KMS-11 (cell line): ENCODE measurements at regions not wholly inside any gene's neighbourhood (a gene's known extent, or its start where the extent isn't known, plus 50 kb on each side); places are given as distances from the start of the nearest gene placed in this dataset.

Experiments
- H2AFZ ChIP-seq: fragments of 200-600 bp; sonication (generic); 2 replicates; pipeline ENCODE4 v1.6.1; 2016; ENCODE audit warnings: antibody characterized with exemption, mixed run types, low read depth
- H3K27ac ChIP-seq: fragments of 200-600 bp; sonication (generic); 2 replicates; pipeline ENCODE4 v1.6.1; 2016; ENCODE audit warnings: mild to moderate bottlenecking, mixed run types
- H3K27me3 ChIP-seq: fragments of 200-600 bp; sonication (generic); 2 replicates; pipeline ENCODE4 v1.6.1; 2017; ENCODE audit warnings: mild to moderate bottlenecking, low read depth, mixed run types, moderate library complexity; ENCODE audit not compliant: insufficient read depth
- H3K36me3 ChIP-seq: fragments of 200-600 bp; sonication (generic); 2 replicates; pipeline ENCODE4 v1.6.1; 2017; ENCODE audit warnings: mild to moderate bottlenecking, mixed run types; ENCODE audit not compliant: insufficient read depth
- H3K4me1 ChIP-seq: fragments of 200-600 bp; sonication (generic); 2 replicates; pipeline ENCODE4 v1.6.1; 2016; ENCODE audit warnings: mild to moderate bottlenecking, low read depth, mixed run types; ENCODE audit not compliant: poor library complexity, severe bottlenecking
- H3K4me2 ChIP-seq: fragments of 200-600 bp; sonication (generic); 2 replicates; pipeline ENCODE4 v1.7.0; 2016; ENCODE audit warnings: mild to moderate bottlenecking, mixed run types
- H3K4me3 ChIP-seq: fragments of 200-600 bp; sonication (generic); IDR thresholded peaks from 2 replicates; pipeline ENCODE4 v1.6.1; 2017; ENCODE audit warnings: low read depth, low read length, mixed read lengths; ENCODE audit not compliant: insufficient read depth
- H3K79me2 ChIP-seq: fragments of 200-600 bp; sonication (generic); 2 replicates; pipeline ENCODE4 v1.6.1; 2016; ENCODE audit warnings: low read depth, mixed run types; ENCODE audit not compliant: insufficient read depth
- H3K9ac ChIP-seq: fragments of 200-600 bp; sonication (generic); 2 replicates; pipeline ENCODE4 v1.6.1; 2016; ENCODE audit warnings: mild to moderate bottlenecking, mixed run types
- H4K20me1 ChIP-seq: fragments of 200-600 bp; sonication (generic); 2 replicates; pipeline ENCODE4 v1.6.1; 2016; ENCODE audit warnings: mild to moderate bottlenecking, mixed run types; ENCODE audit not compliant: insufficient read depth
- TF ChIP-seq, protein P1 (sequence below): fragments of 200-600 bp; sonication (generic); conservative IDR thresholded peaks from 2 replicates; pipeline ENCODE4 v1.6.1; 2017; ENCODE audit warnings: low read depth, mild to moderate bottlenecking, antibody characterized with exemption, low read length, moderate library complexity, mixed read lengths

DNA sequence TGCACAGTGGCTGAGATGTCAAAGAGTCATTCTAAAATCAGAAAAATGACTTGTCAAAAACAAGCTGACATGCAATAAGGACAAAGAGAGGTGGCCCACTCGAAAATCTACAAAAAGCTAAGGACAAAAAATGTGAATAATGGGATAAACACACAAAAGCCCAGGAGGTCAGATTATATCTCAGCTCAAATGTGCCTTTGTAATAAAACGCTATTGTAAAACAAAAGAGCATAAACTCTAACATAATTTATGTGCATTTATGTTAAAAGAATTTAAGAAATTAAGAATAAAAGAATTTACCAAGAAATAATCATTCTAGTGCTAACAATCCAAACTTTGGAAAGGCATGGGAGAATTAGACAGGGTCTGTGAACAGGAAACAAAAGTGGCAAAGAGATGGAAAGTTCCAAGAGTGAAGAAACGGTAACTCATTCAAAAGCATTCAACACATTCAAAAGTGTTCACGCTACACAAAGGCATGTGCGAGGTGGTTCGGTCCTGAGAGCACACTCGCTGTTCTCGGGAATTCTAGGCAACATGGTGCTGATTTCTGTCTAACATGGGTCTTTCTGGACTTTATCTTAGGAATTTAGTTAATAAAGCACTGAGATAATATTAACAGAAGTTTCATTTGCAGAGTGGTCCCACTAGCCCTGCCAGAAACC, 197.7 kb downstream of the KATNAL1 start:
- Histone ChIP-seq H2AFZ (no peak overlapping the region), H3K27ac (no peak overlapping the region), H4K20me1 (no peaks in the 10 kb centered on the region), H3K4me3 (no peak overlapping the region), H3K79me2 (no peaks in the 10 kb centered on the region), H3K9ac (no peak overlapping the region), H3K4me2 (no peak overlapping the region), H3K36me3 (no peaks in the 10 kb centered on the region), H3K27me3 (no peaks in the 10 kb centered on the region), H3K4me1 (peaks cover 4% of the 10 kb centered on the region)
- TF ChIP-seq, protein P1, sequence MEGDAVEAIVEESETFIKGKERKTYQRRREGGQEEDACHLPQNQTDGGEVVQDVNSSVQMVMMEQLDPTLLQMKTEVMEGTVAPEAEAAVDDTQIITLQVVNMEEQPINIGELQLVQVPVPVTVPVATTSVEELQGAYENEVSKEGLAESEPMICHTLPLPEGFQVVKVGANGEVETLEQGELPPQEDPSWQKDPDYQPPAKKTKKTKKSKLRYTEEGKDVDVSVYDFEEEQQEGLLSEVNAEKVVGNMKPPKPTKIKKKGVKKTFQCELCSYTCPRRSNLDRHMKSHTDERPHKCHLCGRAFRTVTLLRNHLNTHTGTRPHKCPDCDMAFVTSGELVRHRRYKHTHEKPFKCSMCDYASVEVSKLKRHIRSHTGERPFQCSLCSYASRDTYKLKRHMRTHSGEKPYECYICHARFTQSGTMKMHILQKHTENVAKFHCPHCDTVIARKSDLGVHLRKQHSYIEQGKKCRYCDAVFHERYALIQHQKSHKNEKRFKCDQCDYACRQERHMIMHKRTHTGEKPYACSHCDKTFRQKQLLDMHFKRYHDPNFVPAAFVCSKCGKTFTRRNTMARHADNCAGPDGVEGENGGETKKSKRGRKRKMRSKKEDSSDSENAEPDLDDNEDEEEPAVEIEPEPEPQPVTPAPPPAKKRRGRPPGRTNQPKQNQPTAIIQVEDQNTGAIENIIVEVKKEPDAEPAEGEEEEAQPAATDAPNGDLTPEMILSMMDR, result no peak

DNA sequence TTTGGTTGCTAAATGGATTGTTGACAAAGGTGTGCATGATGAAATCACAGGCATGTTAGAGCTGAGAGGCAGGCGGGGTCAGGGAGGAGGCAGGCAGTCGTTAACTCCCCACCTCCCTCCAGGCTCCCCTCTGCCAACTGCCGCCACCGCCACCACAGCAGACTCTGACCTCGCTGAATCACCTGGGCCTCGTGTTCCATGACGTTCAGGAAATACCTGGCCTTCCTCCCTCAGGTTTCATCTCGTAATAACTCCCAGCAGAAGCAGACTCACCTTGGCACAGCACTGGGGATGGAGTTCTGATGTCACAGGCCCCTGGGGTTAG, 198.5 kb downstream of the KATNAL1 start:
- Histone ChIP-seq H4K20me1 (no peaks in the 10 kb centered on the region), H3K4me2 (no peak overlapping the region), H3K4me3 (no peak overlapping the region), H2AFZ (no peak overlapping the region), H3K27me3 (no peaks in the 10 kb centered on the region), H3K36me3 (no peaks in the 10 kb centered on the region), H3K9ac (no peak overlapping the region), H3K27ac (no peak overlapping the region), H3K4me1 (no peaks in the 10 kb centered on the region), H3K79me2 (no peaks in the 10 kb centered on the region)
- TF ChIP-seq, protein P1, result no peak

DNA sequence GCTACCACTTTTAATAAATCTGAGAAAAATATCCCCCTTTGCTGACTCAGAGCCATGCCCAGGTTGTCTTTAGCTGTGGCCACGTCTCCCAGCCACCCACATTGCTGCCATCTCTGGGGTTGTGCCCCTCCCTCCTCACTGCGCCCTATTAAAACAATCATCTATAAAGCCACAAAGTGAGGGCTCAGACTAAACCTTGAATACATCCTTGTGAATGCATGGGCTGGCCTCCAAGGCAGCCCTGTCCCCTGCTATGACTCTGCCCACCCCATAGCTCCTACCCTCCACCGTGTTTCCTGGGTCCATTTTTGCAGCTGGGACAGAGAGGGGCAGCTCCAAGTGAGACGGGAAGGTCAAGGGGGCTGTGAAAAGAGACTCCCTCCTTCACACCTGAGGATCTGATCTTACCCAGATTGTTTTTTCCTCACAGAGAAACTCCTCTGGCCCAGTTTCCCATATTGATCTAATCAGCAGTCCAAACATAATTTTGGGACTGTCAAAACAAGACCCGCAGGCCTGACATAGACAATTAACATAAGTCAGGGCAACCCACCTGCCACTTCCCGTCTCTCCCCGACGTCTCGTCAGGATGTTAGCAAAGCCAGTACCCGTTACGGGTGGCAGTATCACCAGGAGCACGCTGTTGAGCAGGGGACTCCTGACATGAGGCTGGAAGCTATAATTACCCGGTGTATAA, 199.0 kb downstream of the KATNAL1 start:
- TF ChIP-seq, protein P1, result no peak
- no peak overlapping the region for H3K4me3 ChIP-seq
- H3K36me3 ChIP-seq, result no peaks in the 10 kb centered on the region
- H3K4me2 ChIP-seq, result no peak overlapping the region
- no peaks in the 10 kb centered on the region for H4K20me1 ChIP-seq
- no peak overlapping the region for H3K27ac ChIP-seq
- H2AFZ ChIP-seq, result no peak overlapping the region
- no peaks in the 10 kb centered on the region for H3K27me3 ChIP-seq
- no peak overlapping the region for H3K9ac ChIP-seq
- no peaks in the 10 kb centered on the region for H3K4me1 ChIP-seq
- H3K79me2 ChIP-seq, result no peaks in the 10 kb centered on the region

DNA sequence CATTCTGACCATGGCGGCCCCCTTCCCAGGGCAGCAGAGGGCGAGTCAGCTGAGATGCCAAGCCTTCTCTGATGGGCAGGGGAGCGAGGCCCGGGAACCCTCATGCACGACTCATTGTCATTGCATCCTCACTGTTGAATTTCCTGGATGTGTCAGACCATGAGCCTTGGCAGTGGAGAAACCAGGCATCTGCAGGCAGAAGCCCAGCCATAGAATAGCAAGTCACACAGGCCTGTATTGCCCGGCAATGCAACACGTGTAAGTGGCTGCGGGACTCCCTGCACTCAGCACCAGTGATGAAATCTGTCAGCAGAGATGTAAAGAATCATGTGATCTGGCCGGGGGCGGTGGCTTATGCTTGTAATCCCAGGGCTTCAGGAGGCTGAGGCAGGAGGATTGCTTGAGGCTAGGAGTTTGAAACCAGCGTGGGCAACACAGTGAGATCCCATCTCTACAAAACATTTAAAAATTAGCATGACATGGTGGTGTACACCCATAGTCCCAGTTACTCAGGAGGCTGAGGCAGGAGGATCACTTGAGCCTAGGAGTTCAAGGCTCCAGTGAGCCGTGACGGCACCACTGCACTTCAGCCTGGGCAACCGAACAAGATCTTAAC, 199.7 kb downstream of the KATNAL1 start:
- H3K4me1 ChIP-seq, result no peaks in the 10 kb centered on the region
- no peak overlapping the region for H3K4me3 ChIP-seq
- H3K4me2 ChIP-seq, result no peak overlapping the region
- no peak overlapping the region for H3K9ac ChIP-seq
- no peaks in the 10 kb centered on the region for H3K36me3 ChIP-seq
- TF ChIP-seq, protein P1, result no peak
- H3K27me3 ChIP-seq, result no peaks in the 10 kb centered on the region
- H2AFZ ChIP-seq, result no peak overlapping the region
- H3K27ac ChIP-seq, result no peak overlapping the region
- H4K20me1 ChIP-seq, result no peaks in the 10 kb centered on the region
- H3K79me2 ChIP-seq, result no peaks in the 10 kb centered on the region
